GM18511 (cell line): ENCODE measurements at regions not wholly inside any gene's neighbourhood (a gene's known extent, or its start where the extent isn't known, plus 50 kb on each side); places are given as distances from the start of the nearest gene placed in this dataset.

Source experiments
- ATAC-seq: cut with Tn5 transposase; IDR thresholded peaks from one replicate; pipeline ENCODE4 v1.9.1; 2021; ENCODE audit warnings: mild to moderate bottlenecking, moderate library complexity; ENCODE audit not compliant: unreplicated experiment

- ATAC-seq: no peak
These were observed 348.0 kb downstream of the BTBD3 start for GRCh38 chr20:12265662-12266061.

GRCh38 chr20:12269579-12269978 is 351.9 kb downstream of the BTBD3 start:
- ATAC-seq: no peak

- no peak for ATAC-seq
These were observed 353.2 kb downstream of the BTBD3 start for GRCh38 chr20:12270863-12271262.

- ATAC-seq: no peak
These were observed 358.4 kb downstream of the BTBD3 start for GRCh38 chr20:12276011-12276673.

- ATAC-seq: no peak
These were observed 369.9 kb downstream of the BTBD3 start for GRCh38 chr20:12287575-12287974.

- ATAC-seq: no peak
These were observed 371.8 kb downstream of the BTBD3 start for GRCh38 chr20:12289465-12289864.

- no peak for ATAC-seq
These were observed 373.7 kb downstream of the BTBD3 start for GRCh38 chr20:12291386-12291785.

- no peak for ATAC-seq
These were observed 376.2 kb downstream of the BTBD3 start for GRCh38 chr20:12293900-12294299.

- ATAC-seq: no peak
These were observed 377.0 kb downstream of the BTBD3 start for GRCh38 chr20:12294678-12295077.

GRCh38 chr20:12305188-12305950 is 387.7 kb downstream of the BTBD3 start:
- no peak for ATAC-seq

- no peak for ATAC-seq
These were observed 388.4 kb downstream of the BTBD3 start for GRCh38 chr20:12306107-12306506.

- ATAC-seq: no peak
These were observed 393.6 kb downstream of the BTBD3 start for GRCh38 chr20:12311094-12311865.

GRCh38 chr20:12315652-12316051 is 398.0 kb downstream of the BTBD3 start:
- no peak for ATAC-seq

GRCh38 chr20:12316794-12317193 is 399.1 kb downstream of the BTBD3 start:
- no peak for ATAC-seq

- ATAC-seq: no peak
These were observed 399.7 kb downstream of the BTBD3 start for GRCh38 chr20:12317433-12317832.

- ATAC-seq: no peak
These were observed 400.4 kb downstream of the BTBD3 start for GRCh38 chr20:12318043-12318442.

GRCh38 chr20:12321736-12322135 is 404.0 kb downstream of the BTBD3 start:
- ATAC-seq: no peak

GRCh38 chr20:12327205-12327604 is 409.5 kb downstream of the BTBD3 start:
- no peak for ATAC-seq

GRCh38 chr20:12331236-12331635 is 413.5 kb downstream of the BTBD3 start:
- no peak for ATAC-seq

- no peak for ATAC-seq
These were observed 419.9 kb downstream of the BTBD3 start for GRCh38 chr20:12337601-12338000.

- ATAC-seq: no peak
These were observed 428.3 kb downstream of the BTBD3 start for GRCh38 chr20:12345978-12346377.

- no peak for ATAC-seq
These were observed 436.1 kb downstream of the BTBD3 start for GRCh38 chr20:12353842-12354241.
